ENCODE measurements at regions not wholly inside any gene's neighbourhood (a gene's known extent, or its start where the extent isn't known, plus 50 kb on each side); places are given as distances from the start of the nearest gene placed in this dataset.

GRCh38 chr18:34548120-34548972 is 161.8 kb upstream of the DTNA start:
- Histone ChIP-seq H3K4me1 (peaks cover 45% of the 10 kb centered on the region), H3K36me3 (no peaks in the 10 kb centered on the region), H3K27ac (replicated peaks) (no peak overlapping the region), H3K4me3 (no peak overlapping the region), H3K27me3 (ENCODE audit: low read depth) (no peaks in the 10 kb centered on the region), H3K9me3 (replicated peaks) (no peaks in the 10 kb centered on the region)
- intact Hi-C loops (cut with micrococcal nuclease): no loop called here
- no peak for TF ChIP-seq CTCF (IDR thresholded peaks at IDR 0.05; ENCODE audit: borderline replicate concordance)
- DNase-seq: no peak

- no peak for TF ChIP-seq CTCF (IDR thresholded peaks at IDR 0.05; ENCODE audit: borderline replicate concordance)
- intact Hi-C loops (cut with micrococcal nuclease): no loop called here
- no peaks in the 10 kb centered on the region for H3K9me3 ChIP-seq (replicated peaks)
- H3K4me1 ChIP-seq: peaks cover 45% of the 10 kb centered on the region
- DNase-seq: no peak
- H3K27me3 ChIP-seq (ENCODE audit: low read depth): no peaks in the 10 kb centered on the region
- no peak overlapping the region for H3K4me3 ChIP-seq
- no peaks in the 10 kb centered on the region for H3K36me3 ChIP-seq
- no peak overlapping the region for H3K27ac ChIP-seq (replicated peaks)
Observed at GRCh38 chr18:34548973-34549294, 161.2 kb upstream of the DTNA start.

- Histone ChIP-seq H3K4me3 (no peak overlapping the region), H3K36me3 (no peaks in the 10 kb centered on the region), H3K9me3 (replicated peaks) (no peaks in the 10 kb centered on the region), H3K27ac (replicated peaks) (no peak overlapping the region), H3K27me3 (ENCODE audit: low read depth) (no peaks in the 10 kb centered on the region), H3K4me1 (peaks cover 45% of the 10 kb centered on the region)
- no peak for TF ChIP-seq CTCF (IDR thresholded peaks at IDR 0.05; ENCODE audit: borderline replicate concordance)
- no peak for DNase-seq
- intact Hi-C loops (cut with micrococcal nuclease): no loop called here
Observed at GRCh38 chr18:34549367-34549766, 160.7 kb upstream of the DTNA start.

- Histone ChIP-seq H3K36me3 (no peaks in the 10 kb centered on the region), H3K27ac (replicated peaks) (no peak overlapping the region)
Observed at GRCh38 chr18:34550156-34550555, 159.9 kb upstream of the DTNA start.

GRCh38 chr18:34550902-34551301 is 159.2 kb upstream of the DTNA start:
- intact Hi-C loops (cut with micrococcal nuclease): no loop called here
- no peaks in the 10 kb centered on the region for H3K36me3 ChIP-seq
- peaks cover 42% of the 10 kb centered on the region for H3K4me1 ChIP-seq
- H3K27ac ChIP-seq (replicated peaks): peak overlapping the region; percentile 34
- H3K4me3 ChIP-seq: no peak overlapping the region
- no peak for DNase-seq
- H3K27me3 ChIP-seq (ENCODE audit: low read depth): no peaks in the 10 kb centered on the region
- TF ChIP-seq CTCF (IDR thresholded peaks at IDR 0.05; ENCODE audit: borderline replicate concordance): no peak
- no peaks in the 10 kb centered on the region for H3K9me3 ChIP-seq (replicated peaks)

More at GRCh38 chr18:34550156-34550555, 159.9 kb upstream of the DTNA start:
- no peak for TF ChIP-seq CTCF (IDR thresholded peaks at IDR 0.05; ENCODE audit: borderline replicate concordance)
- no peak for DNase-seq
- Histone ChIP-seq H3K27me3 (ENCODE audit: low read depth) (no peaks in the 10 kb centered on the region), H3K9me3 (replicated peaks) (no peaks in the 10 kb centered on the region), H3K4me3 (no peak overlapping the region), H3K4me1 (peaks cover 42% of the 10 kb centered on the region)
- intact Hi-C loops (cut with micrococcal nuclease): no loop called here
